HG03066 (cell line): ENCODE measurements at regions not wholly inside any gene's neighbourhood (a gene's known extent, or its start where the extent isn't known, plus 50 kb on each side); places are given as distances from the start of the nearest gene placed in this dataset.
"Not testable (repeated sequence)": the region's sequence is repeated elsewhere in the genome, so short reads cannot be mapped to it uniquely, and the experiment has no call there.

Experiments used
- ATAC-seq: cut with Tn5 transposase; IDR thresholded peaks from one replicate; pipeline ENCODE4 v1.9.1; 2021; ENCODE audit warnings: low read depth; ENCODE audit not compliant: unreplicated experiment

GRCh38 chr11:95652002-95652472 is 137.5 kb downstream of the FAM76B start:
- ATAC-seq, result no peak

- ATAC-seq, result no peak
Measured at GRCh38 chr11:95650276-95650675, 139.3 kb downstream of the FAM76B start.

- no peak for ATAC-seq
Measured at GRCh38 chr11:95647871-95648270, 141.7 kb downstream of the FAM76B start.

DNA sequence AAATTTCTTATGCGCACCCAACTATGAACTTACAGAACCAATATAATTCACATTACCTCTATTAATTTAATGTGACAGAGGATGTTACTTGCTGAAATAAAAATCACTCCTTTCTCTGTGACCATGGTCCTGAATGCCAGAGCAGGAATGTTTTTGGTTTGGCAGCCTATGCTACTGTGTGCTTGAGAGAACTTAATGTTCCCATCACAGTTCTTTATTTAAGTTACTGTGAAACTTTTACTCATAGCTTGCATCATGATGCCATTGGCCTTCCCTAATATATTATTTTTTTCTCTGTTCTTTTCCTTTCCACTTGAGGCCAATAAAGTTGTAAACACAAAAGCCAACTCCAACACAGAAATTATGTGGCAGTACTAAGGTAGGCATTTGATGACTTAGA is 142.2 kb downstream of the FAM76B start:
- no peak for ATAC-seq

- peak; percentile 99 for ATAC-seq
Measured at GRCh38 chr11:95641495-95641894, 148.1 kb downstream of the FAM76B start.

DNA sequence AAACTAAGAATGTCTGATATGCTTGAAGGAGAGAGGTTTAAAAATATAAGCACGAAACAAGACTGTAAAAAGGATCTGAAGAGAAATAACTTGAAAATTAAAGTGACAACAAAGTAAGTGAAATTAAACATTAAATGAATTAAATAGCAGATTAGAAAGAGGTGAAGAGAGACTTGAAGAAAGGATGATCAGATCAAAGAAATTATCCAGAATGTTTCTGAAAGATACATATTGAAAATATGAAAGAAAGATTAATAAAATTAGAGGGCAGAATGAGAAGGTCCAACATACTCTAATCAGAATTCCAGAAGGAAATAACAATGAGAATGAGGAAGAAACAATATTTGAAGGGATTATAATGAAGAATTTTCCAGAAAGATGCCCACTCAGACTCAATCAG is 151.1 kb downstream of the FAM76B start:
- ATAC-seq, result no peak

DNA sequence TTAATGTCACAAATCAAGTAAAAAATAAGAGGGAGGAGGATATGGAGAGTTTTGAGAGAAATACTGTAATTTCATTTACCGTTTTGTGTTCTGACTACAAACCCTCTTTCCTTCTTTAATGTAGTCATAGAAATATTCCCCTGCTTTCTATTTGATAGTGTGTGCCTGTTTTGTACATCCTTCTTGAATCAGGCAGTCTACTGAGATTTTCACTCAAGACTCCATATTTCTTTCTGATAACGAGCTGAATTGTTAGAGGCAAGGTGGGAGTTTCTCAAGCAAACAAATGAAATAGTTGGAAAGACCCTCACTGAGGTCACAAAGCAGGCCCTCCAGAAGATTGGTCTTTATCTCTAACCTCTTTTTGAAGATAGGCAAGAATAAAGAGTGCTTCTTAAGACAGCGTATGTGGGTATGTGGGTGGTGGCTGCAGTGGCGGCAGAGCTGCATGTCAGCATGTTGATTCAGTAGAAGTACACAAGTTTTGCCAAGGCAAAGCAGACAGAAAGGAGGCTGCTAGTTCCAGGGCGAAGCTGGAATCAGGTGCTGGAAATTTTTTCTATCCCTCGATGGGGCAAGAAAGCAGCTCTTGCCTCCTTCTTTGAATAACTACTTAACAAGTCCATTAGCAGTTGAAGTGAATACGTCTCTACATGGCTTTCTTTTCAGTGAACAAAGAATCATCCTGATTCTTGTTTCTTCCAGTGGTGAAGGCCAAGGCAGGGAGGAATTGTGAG is 164.2 kb downstream of the FAM76B start:
- no peak for ATAC-seq

DNA sequence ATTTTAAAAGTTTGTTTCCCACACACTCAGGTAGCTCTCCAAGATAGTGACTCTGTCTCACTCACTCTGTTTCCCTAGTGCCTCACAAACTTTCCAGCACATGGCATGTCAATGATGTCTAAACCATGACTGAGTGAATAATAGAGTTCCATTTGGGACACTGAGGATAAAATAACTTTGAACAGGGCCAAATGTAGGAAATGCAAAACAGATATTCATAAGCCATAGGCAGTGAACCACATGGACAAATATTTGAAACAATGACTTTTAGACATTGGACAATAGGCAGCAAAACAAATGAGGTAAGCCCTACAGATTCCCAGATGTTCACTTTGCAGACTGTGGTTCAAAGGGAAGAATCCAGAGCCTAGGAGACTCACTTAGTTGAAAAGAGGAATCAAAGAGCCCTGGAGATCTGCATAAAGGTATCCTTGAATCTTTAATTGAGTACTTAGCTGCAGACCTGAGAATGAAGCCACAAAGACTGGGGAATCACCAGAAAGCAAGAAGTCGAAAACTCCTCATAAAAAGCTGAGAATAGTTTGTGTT is 173.3 kb downstream of the FAM76B start:
- no peak for ATAC-seq

DNA sequence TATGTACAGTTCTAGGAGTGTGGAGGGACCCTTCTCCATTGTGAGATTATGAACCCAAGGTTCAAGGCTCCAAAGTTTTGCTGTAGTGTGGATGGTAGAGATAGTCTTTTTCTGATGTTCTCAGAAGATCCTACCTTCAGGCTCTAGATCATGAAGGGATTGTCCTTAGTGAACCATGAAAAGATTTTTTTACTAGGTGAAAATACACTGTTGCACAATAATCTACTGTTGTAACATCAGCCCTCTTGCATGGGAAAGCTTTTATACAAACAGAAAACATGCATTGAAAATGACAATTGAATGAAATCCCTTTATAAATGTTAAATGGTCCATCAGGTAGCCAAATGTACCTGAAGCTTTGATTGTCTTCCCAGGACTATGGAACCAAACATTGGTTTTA is 177.8 kb downstream of the FAM76B start:
- no peak for ATAC-seq

GRCh38 chr11:95610185-95610584 is 179.4 kb downstream of the FAM76B start:
- ATAC-seq, result not testable (repeated sequence)

DNA sequence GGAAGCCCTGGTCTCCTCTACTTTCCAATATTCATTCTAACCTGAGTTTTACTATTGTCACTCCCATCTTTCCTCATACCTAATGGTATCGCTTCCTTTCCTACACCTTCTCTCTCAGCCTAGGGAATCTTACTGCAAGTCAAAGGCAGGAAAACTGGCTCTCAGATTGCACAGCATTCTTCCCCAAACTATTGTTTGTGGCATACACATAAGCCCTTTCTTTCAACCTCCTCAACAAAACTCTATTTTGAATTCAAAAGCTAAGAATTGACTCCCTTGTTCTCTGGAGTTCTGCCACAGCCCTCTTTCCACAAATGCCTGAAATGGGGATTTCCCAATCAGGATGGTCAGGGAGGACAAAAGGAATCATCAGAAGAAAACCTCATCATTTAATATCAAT is 181.5 kb downstream of the FAM76B start:
- no peak for ATAC-seq

GRCh38 chr11:95606824-95607223 is 182.8 kb downstream of the FAM76B start:
- no peak for ATAC-seq

DNA sequence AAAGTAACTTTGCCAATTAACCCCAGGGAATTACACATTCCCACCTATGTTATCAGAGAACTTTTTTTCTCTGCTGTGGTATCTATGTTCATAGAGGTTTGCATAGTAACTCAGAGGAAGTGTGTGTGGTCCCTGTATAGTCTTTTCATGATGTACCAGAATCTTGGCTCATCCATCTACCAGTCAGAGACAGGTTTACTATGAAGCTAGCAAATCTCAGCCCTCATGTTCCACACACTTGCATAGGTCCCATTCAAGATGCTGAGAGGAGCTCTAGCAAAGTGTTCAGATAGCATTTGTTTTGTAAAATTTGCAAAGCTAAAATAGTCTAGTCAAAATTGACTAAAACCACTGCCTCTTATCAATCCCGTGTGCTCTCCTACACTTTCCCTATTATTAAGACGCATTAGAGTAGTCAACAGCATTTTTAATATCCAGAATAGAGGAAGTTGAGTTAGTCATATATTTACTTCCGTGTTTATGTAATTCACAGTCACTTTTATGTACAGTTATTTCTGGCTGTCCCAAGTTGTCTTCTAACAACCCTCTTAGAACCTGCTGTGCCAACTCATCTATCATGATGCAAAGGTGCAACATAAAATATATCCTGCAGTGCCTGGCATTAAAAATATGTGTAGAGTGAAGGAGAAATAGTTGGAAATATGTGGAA is 184.2 kb downstream of the FAM76B start:
- ATAC-seq, result no peak

DNA sequence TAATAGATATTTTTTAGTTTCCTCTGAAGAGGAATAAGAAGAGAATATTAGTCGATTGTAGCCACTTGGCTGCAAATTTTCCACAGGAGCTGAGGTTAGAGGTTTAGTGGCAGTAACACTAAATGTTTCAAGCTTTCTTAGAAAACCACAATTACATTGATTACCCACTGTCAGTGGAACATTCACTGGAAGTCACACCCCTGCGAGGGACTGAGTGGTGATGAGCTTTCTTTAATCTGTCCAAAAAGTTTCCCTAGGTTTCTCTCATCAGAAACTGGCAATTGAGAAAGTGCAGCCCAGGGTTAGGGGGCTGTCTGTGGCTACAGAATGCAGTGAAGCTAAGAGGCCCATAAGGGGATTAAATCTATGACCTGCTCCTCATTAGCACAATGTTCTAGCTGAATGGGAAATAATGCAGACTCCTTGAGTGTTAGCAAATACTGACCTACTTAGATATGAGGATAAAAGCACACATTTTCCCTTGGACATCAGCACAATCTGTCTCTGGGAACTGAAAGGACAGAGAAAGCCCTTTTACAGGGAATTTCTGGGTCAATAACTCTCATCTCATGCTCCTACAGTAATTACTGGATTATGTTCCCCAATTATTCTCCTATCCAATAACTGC is 189.5 kb downstream of the FAM76B start:
- ATAC-seq, result no peak

DNA sequence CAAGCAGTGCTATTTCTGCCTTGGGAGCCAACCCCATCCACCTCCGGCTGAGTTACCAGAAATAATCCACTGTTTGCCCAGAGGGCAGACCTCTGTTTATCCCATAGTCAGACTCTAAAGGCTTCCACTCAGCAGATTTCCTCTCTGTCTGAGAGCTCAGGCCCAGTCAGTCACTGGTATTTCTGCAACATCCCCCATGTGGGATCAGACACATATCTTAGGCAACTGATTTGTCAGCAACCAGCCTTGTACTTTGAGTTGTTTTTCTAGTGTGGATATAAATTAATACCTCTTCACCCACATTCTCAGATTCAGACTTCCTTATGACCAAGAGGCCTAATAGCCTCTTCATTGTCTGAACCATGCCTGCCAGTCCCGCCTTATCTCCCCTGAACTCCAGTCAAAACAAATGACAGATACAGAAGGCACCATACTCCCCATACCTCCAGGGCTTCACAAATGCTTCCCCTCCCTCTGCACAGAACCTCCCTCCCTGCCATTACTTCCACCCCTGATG is 193.6 kb downstream of the FAM76B start:
- no peak for ATAC-seq

DNA sequence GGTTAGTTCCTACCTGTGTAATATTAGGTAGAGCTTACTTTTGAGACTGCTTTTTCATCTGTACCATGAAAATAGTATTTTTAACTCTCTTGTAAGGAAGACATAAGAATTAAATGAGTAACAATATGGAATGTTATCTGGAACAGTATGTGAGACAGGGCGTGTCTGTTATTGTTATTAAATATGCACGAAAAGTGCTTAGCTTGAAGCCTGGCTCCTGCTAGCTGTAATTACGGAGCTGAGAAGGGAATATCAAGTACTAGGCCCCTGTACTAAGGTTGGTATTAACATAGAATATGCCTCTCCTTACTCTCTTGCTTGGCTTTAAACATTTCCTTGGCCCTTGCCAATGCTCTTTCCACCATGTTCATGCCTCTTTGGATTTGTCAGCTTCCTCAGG is 194.0 kb downstream of the FAM76B start:
- ATAC-seq, result no peak

DNA sequence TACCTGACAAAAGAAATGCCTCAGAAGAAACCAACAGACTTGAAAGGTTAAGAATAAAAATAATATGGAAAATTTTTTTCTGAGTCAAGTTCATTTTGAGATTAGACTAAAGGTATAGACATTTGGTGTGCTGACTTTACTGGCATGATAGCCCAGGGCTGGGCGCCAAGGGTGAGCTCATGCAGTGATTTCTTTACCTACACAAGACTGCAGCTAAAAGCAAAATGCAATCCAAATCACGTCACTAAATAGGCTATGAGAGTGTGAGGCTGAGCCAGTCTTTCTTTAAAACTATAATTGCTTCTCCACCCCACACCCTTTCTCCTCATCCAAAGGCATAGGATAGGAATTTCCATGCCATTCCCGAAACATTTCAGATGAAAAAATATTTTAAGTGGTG is 196.5 kb downstream of the FAM76B start:
- ATAC-seq, result no peak

DNA sequence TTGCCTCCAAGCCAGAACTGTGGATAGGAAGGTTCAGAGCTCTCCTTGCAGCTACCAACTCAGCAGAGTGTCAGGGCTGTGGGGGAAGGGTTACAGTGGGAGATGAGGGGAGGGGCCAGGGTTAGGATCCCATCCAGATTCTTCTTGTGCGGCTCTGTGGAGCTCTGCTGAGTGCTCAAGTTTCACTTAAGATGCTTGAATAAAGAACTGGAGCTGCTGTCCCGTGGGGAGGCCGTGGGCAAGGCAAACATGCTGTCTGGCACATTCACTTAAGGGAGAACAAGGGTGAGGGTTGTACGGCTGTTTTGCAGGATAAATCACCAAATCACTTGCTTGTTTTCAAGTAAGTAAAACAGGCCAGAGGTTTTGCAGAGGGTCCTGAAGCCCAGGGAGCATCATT is 197.1 kb downstream of the FAM76B start:
- ATAC-seq, result no peak

- ATAC-seq, result no peak
Measured at GRCh38 chr11:95589893-95590612, 199.5 kb downstream of the FAM76B start.

- no peak for ATAC-seq
Measured at GRCh38 chr11:95588821-95589220, 200.8 kb downstream of the FAM76B start.

- no peak for ATAC-seq
Measured at GRCh38 chr11:95586661-95587060, 202.9 kb downstream of the FAM76B start.
